ENCODE measurements at regions not wholly inside any gene's neighbourhood (a gene's known extent, or its start where the extent isn't known, plus 50 kb on each side); places are given as distances from the start of the nearest gene placed in this dataset.

- 4% methylated on average over 2 of the region's 2 CpGs for WGBS (ENCODE audit: low lambda C conversion rate)
- TF ChIP-seq ZNF703 (CRISPR knock-in tag; IDR thresholded peaks at IDR 0.05; ENCODE audit: borderline replicate concordance): no peak
- no peak for TF ChIP-seq ZNF549 (CRISPR knock-in tag; IDR thresholded peaks at IDR 0.05)
- no peak overlapping the region for H3K4me3 ChIP-seq (replicated peaks in 1 of 3; ENCODE audit: insufficient read depth in 1 of 3, low read depth in 2 of 3, low read length in 3 of 3)
- DNase-seq (ENCODE audit: low spot score) (no peak), FAIRE-seq (no peak), ATAC-seq (no peak)
- no peak overlapping the region for H3K27ac ChIP-seq (ENCODE audit: extremely low read length, insufficient read depth, low read length)
- 0 out of 2 replicates have a peak, but pooled peaks cover 4% of the 10 kb centered on the region for H4K20me1 ChIP-seq (ENCODE audit: insufficient read depth, low read length)
- H3K79me2 ChIP-seq (ENCODE audit: insufficient read depth, low read length): no peaks in the 10 kb centered on the region
- H3K27me3 ChIP-seq (ENCODE audit: control insufficient read depth in 1 of 2, insufficient read depth in 2 of 2, low read length in 2 of 2): peaks cover 12 to 63% of the 10 kb centered on the region in 2 experiments
- no peaks in the 10 kb centered on the region for H3K4me1 ChIP-seq (ENCODE audit: insufficient read depth, low read length)
- intact Hi-C loops (cut with micrococcal nuclease; ENCODE audit: unreplicated experiment) (no loop called here), in situ Hi-C loops (cut with HindIII; ENCODE audit: extremely low pct_ligation_motif_present, low pct_unique_long_range_greater_than_20kb) (no loop called here)
- POLR2A ChIA-PET: no interaction called here
- H3K4me2 ChIP-seq (ENCODE audit: low read depth, low read length): no peak overlapping the region
- H2AFZ ChIP-seq (ENCODE audit: low read length): no peak overlapping the region
- H3K9ac ChIP-seq (ENCODE audit: insufficient read depth, low read depth, low read length): no peak overlapping the region
- no peaks in the 10 kb centered on the region for H3K9me3 ChIP-seq (ENCODE audit: low read length)
- CTCF ChIA-PET (ENCODE audit: low intra/inter-chr PET ratio, low total read pairs): no interaction called here
- H3K36me3 ChIP-seq (replicated peaks in 1 of 2; ENCODE audit: control insufficient read depth in 1 of 2, insufficient read depth in 2 of 2, low read length in 2 of 2): no peaks in the 10 kb centered on the region
- no TSS peak for BruUV-seq (replicated peaks)
Observed at GRCh38 chr17:79461041-79461440, 149.8 kb downstream of the RBFOX3 start.

DNA sequence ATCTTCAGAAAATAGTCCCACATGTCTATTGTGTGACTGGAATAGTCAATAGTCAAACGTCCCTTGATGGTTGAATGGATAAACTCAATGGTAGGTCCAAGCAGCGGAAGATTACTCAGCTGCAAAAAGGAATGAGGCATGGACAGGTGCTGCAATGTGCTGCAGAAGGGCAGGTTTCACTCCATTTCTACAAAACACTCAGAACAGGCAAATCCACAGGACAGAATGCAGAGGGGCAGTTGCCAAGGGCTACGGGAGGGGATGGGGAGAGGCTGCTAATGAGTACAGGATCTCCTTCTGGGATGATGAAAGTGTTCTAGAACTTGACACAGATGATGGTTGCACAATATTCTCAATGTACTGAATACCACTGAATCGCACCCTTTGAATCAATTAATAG, 151.0 kb downstream of the RBFOX3 start:
- no peaks in the 10 kb centered on the region for H3K36me3 ChIP-seq (replicated peaks in 1 of 2; ENCODE audit: control insufficient read depth in 1 of 2, insufficient read depth in 2 of 2, low read length in 2 of 2)
- FAIRE-seq: no peak

More for the DNA sequence above, 151.0 kb downstream of the RBFOX3 start:
- TF ChIP-seq CEBPB (IDR thresholded peaks at IDR 0.05; ENCODE audit: borderline replicate concordance, low read depth, low read length) (peak; percentile 40), ZNF816 (CRISPR knock-in tag; IDR thresholded peaks at IDR 0.05; ENCODE audit: borderline replicate concordance) (no peak)
- Histone ChIP-seq H2AFZ (ENCODE audit: low read length) (no peak overlapping the region), H3K9me3 (ENCODE audit: low read length) (no peaks in the 10 kb centered on the region), H3K4me2 (ENCODE audit: low read depth, low read length) (no peak overlapping the region), H3K4me1 (ENCODE audit: insufficient read depth, low read length) (no peaks in the 10 kb centered on the region), H4K20me1 (ENCODE audit: insufficient read depth, low read length) (0 out of 2 replicates have a peak, but pooled peaks cover 4% of the 10 kb centered on the region), H3K79me2 (ENCODE audit: insufficient read depth, low read length) (no peaks in the 10 kb centered on the region), H3K27ac (ENCODE audit: extremely low read length, insufficient read depth, low read length) (no peak overlapping the region), H3K4me3 (replicated peaks in 1 of 3; ENCODE audit: insufficient read depth in 1 of 3, low read depth in 2 of 3, low read length in 3 of 3) (no peak overlapping the region), H3K9ac (ENCODE audit: insufficient read depth, low read depth, low read length) (no peak overlapping the region), H3K27me3 (ENCODE audit: control insufficient read depth in 1 of 2, insufficient read depth in 2 of 2, low read length in 2 of 2) (peaks cover 10 to 61% of the 10 kb centered on the region in 2 experiments)
- WGBS (ENCODE audit: low lambda C conversion rate): 5% methylated on average over 4 of the region's 4 CpGs
- ChIA-PET POLR2A (no interaction called here), CTCF (ENCODE audit: low intra/inter-chr PET ratio, low total read pairs) (no interaction called here)
- BruUV-seq (replicated peaks): no TSS peak
- in situ Hi-C loops (cut with HindIII; ENCODE audit: extremely low pct_ligation_motif_present, low pct_unique_long_range_greater_than_20kb): no loop called here
- intact Hi-C loops (cut with micrococcal nuclease; ENCODE audit: unreplicated experiment): no loop called here
- DNase-seq (ENCODE audit: low spot score) (no peak), ATAC-seq (no peak)

All from HepG2 (cell line).